ENCODE measurements at regions not wholly inside any gene's neighbourhood (a gene's known extent, or its start where the extent isn't known, plus 50 kb on each side); places are given as distances from the start of the nearest gene placed in this dataset.

GRCh38 chr9:78609450-78609849 lies 312.5 kb downstream of the PSAT1 start:
- no peak for DNase-seq

DNA sequence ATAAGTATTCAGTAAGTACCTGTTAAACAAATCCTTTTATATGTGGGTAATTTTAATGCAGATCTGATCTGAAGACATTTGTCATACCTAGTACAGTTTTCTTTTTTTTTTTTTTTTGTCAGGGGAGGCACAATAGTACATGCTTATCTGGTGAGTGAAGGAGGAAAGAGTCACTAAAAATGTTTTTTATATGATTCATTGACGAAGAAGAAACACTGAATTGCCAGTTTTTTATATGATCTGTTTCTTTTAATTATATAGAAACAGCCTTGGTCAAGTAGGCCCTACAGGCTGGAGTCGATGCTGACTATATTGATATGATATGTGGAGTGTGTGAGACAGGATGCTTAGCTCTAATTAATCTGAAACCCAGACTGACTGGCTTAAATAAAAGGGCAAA lies 315.2 kb downstream of the PSAT1 start:
- DNase-seq = no peak

- DNase-seq = no peak
Measured at GRCh38 chr9:78613006-78613405, 316.1 kb downstream of the PSAT1 start.

DNA sequence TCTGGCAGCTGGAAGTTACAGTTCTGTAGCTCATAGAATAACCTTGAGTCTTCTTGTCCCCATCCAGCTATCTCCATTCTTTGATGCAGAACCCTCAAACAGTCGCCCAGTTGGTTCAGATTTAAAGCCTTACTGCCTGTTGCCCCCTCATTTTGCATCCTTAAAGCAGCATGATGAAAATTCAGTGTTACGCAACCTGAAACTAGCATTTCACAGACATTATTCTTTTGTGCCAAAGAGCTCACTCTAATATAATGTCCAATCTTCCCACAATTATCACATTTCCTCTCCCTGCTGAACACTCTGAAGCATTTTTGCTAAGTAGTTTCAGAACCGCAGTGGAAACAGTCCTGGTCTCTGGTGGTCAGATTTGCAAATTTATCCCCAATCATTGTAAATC lies 318.0 kb downstream of the PSAT1 start:
- no peak for DNase-seq

DNA sequence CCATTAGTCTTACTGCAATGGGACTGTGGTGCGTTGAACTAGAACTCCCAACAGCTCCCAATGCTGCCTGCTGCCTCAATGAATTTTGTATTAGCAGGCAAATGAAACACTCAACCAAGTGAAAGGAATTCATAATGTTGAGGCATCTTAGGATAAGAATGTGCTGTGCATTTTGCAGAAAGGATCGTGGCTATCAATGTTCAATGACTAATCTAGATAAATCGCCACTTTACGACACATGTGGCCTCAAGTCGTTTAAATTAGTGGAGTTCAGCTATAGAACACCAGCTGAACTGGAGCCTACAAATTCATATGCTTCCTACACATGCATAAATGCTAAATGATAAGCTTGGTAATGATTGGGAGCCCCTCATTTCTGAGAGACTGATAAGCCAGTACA lies 318.4 kb downstream of the PSAT1 start:
- DNase-seq = no peak

DNA sequence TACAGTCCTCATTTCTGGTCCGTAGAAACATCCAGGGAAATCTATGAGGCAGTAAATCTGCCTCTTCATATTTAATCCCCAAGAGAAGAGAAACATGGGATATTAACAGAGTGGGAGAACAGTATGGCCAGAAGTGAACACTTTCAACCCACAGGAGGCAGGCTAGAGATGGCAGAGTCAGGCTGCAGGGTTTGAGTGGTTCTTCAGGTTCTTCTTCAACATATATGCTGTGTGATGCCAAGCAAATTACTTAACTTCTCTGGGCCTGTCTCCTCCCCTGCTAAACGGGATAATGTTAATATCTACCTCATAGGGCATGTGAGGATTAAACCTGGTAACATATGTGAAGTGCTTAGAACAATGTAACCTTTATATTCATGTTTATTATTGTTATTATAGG lies 321.8 kb downstream of the PSAT1 start:
- DNase-seq = no peak

- DNase-seq = no peak
Measured at GRCh38 chr9:78620303-78620702, 323.4 kb downstream of the PSAT1 start.

DNA sequence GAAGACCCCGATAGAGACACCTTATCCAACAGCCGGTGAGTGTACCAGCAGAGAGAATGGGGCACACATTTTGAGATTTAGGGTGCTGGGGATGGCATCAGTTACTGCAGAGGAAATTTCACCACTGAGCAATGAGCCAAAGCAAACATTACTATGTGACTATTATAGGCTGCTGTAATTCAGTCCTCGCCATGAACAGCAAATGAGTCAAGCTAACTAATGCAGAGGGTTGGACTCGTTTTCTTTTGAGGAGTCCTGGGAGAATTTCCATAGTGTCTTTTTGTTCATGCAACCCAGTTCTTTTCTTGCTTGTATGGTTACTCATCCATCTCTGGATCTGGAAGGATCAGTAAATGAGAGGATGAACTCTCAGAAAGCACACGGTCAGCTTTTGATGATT lies 323.8 kb downstream of the PSAT1 start:
- DNase-seq = no peak

DNA sequence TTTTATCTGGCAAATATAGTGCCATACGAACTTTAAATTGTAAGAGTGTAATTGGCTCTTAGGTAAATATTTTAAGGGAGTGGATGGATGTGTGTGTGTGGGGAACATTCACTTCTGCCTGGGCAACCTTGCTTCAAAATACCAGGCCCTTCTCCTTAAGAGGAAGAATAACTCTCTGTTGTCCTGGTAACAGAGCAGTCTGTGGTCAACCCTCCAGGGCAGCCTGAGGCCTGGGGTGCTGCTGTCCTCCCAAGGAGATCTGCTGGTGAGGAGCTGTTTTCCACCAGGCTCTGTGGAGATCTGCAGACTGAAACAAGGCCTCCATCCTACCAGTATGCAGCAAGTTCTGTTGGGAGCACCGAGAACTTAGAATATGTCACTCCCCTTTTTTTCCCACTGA lies 325.2 kb downstream of the PSAT1 start:
- no peak for DNase-seq

- no peak for DNase-seq
Measured at GRCh38 chr9:78626971-78627370, 330.0 kb downstream of the PSAT1 start.

DNA sequence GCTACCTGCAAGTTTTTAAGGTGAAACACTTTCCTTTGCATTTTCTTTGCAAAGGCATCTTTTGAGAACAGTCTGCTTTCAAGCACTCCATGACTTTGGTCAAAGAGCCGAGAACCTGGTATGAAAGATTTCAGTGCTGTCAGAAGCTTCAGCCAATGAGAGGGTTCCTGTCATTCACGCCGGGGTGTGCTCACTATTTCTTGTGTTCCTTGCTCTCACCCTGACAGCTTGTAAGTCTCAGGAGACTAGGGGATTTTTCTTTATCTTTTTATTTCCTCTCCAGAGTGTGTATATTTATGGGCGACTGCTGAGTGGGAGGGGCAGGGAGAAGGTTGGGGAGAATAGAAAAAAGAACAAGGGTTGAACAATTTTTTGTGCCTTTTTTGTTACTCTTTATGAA lies 334.0 kb downstream of the PSAT1 start:
- no peak for DNase-seq

DNA sequence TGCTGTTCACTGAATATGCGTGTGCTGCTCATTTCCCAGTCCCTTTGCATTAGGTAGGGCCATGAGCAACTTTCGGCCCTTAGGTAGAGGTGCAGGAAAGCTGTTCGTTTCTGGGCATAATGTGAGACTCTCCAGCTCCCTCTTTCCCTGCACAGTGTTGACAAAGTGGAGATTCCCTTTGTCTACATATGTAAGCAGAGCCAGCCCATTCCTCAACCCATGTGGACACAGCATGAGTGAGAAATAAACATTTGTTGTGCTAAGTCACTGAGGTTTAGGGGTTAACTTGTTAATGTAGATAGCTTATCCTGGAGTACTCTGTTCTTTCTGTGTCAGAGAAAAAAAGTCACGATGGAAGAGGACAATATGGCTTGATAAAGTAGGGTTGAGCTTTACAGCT lies 343.8 kb downstream of the PSAT1 start:
- no peak for DNase-seq

- DNase-seq = no peak
Measured at GRCh38 chr9:78644359-78644758, 347.4 kb downstream of the PSAT1 start.

DNA sequence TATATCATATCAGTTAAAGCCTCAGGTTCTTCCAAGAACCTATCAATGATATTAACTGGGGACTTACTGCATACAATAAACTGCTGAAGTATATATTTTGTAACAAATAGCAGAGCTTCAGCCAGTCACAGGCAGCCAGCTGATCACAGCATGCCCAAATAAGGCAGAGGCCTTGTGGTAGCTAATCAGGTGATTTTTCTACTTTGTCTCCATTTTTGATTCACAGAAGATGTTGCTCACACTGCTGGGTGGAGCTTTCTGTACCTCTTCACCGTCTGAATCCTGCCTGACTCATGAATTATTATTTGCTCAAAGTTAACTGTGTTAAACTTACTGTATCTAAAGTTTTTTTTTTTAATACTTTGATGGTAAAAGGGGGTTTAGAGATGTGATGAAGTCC lies 357.4 kb downstream of the PSAT1 start:
- DNase-seq = no peak

- no peak for DNase-seq
Measured at GRCh38 chr9:78663369-78663768, 366.4 kb downstream of the PSAT1 start.

DNA sequence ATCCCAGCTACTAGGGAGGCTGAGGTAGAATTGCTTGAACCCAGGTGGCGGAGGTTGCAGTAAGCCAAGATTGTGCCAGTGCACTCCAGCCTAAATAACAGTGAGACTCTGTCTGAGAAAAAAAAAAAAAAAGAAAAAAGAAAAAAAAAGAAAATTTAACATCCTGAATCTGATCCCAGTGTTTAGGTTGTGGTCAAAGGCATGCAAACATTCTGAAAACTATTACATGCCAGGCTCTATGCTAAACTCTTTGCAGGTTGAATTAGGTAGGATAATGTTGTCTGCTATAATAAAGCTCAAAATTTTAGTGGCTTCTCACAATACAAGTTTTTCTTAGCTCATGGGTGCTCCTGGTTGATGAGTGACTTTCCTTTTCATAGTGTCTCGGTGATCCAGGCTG lies 367.4 kb downstream of the PSAT1 start:
- no peak for DNase-seq

DNA sequence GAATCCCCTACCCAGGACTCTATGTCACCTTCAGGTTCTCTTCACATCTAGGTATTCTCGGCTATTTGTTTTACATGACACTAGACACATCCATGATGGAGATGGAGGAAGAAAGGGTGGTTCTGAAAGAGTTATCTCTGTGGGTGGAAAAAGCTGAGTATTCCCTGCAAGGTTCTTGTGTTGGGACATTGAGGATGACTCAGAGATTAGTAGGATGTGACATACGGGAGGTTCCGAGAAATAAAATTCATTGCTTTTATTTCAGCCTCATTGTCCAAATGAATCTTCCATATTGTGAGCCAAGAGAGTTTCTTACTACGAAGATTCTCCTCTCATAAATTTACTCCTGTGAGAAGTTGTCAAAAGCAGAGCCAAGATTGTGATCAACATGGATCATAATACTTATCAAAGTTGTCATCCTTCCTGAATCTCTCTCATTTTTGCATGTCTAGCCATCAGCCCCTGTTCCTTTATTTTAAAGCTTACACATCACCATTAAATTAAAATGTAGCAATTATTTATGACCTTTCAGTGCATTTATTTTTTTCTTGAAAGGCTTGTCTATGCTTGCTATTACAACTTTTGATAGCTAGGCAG lies 370.0 kb downstream of the PSAT1 start:
- DNase-seq = no peak

GRCh38 chr9:78668148-78668832 lies 371.4 kb downstream of the PSAT1 start:
- no peak for DNase-seq

DNA sequence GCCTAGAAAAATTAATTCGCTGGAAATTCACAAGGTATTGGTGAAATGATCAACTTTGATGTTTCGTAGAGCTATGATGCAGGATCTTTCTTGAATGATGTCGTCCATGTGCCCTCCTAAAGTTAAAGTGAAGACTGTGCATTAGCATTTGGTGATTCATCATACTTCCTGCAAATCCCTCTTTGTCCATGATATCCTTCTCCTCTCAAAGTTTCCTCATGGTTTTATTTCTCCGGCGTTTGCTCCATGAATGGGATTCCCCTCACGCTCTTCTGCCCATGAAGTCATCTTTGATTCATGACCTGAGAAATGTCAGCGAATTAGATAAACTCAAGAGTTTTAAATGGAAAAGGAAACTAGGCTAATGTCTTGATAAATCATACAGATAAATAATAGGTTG lies 372.7 kb downstream of the PSAT1 start:
- no peak for DNase-seq

DNA sequence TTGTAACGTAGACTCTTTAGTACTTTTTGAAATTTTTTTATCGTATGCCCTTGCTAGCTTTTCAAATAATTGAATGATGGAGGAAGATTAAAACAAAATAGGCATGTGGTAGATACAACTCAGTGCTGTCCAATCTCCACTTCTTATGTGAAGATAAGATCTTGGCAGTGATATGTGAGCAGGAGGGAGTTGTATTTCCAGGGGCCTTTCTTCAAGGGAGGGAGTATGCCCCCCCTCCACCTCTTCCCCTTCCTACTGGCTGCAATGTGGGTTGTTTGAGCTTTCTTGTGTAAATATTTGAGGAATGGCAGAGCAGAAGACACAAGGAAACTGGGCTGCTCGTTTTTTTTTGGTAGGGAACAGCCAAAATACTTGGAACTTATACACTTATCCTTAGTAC lies 374.9 kb downstream of the PSAT1 start:
- DNase-seq = no peak

GRCh38 chr9:78674874-78675273 lies 377.9 kb downstream of the PSAT1 start:
- no peak for DNase-seq

- no peak for DNase-seq
Measured at GRCh38 chr9:78676009-78676408, 379.1 kb downstream of the PSAT1 start.

GRCh38 chr9:78676623-78677022 lies 379.7 kb downstream of the PSAT1 start:
- no peak for DNase-seq

DNA sequence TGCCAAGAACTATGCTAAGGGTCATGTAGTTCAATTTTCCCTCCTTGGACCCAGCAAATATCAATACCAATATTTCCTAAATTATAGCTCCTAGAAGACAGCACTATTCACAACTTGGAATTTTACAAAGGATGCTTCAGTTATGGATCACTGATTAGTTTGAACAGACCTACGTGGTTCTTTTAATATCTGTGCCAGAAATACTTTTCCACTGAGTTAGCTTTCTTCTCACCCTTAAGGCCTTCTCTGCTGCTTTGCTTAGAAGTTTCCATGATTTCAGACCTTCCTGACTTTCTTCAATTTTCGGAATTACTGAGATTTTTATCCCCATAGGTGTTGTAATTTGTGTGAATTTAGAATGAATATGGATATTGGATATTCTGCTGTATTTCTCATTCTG lies 380.4 kb downstream of the PSAT1 start:
- DNase-seq = no peak

DNA sequence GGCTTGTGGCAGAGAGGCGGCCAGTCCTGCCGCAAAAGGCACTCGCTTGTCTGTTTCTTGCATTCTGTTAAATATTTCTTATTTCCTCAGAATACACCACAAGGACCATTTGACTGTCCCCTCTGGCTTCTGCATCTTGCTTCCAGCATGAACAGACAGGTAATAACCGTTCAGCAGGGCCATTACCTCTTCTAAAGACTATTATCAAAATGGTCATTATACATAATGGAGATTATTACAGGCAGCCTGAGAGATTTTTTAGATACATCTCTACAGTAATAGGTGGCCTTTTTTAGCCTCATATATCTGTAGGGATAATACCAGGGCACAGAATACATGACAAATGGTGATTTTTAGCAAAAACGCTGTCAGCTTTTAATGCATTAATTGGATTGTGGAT lies 382.0 kb downstream of the PSAT1 start:
- DNase-seq = no peak
